PC-9 (cell line): ENCODE measurements at regions not wholly inside any gene's neighbourhood (a gene's known extent, or its start where the extent isn't known, plus 50 kb on each side); places are given as distances from the start of the nearest gene placed in this dataset.

ENCODE experiments used
- CTCF ChIP-seq: fragments of 200-600 bp; sonication (generic); conservative IDR thresholded peaks from 2 replicates; pipeline ENCODE4 v1.6.1; 2017; ENCODE audit warnings: mixed run types, antibody characterized with exemption, mild to moderate bottlenecking, moderate library complexity
- EZH2 ChIP-seq: fragments of 200-600 bp; sonication (generic); IDR thresholded peaks from 2 replicates; pipeline ENCODE4 v1.8.0; 2017; ENCODE audit warnings: antibody characterized with exemption, low read depth

DNA sequence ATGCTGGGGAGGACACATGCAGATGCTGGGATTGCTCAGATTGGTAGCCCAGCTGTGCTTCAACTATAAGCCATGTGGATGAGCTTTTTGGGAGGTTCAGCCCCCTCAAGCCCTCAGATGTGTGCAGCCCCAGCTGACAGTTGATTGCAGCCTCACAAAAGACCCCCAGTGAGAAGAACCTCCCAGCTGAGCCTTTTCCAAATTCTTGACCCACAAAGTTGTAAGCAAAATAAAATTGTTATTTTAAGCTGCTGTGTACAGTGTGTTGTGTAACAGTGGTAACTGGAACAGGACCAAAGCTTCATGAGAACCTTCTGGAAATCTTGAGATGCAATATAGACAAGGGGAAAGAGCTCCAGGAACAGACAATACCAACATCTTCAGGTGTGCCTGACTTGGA is 156.8 kb upstream of the IRX3 start:
- no peak for TF ChIP-seq EZH2
- no peak for TF ChIP-seq CTCF
